Kasumi-1 (cell line): ENCODE measurements at regions not wholly inside any gene's neighbourhood (a gene's known extent, or its start where the extent isn't known, plus 50 kb on each side); places are given as distances from the start of the nearest gene placed in this dataset.
A peak's percentile ranks its signal among the peaks of the same experiment; 100 is the strongest.
"Not testable (repeated sequence)": the region's sequence is repeated elsewhere in the genome, so short reads cannot be mapped to it uniquely, and the experiment has no call there.

Experiments used
- DNase-seq, 2 experiments: peaks; one replicate each; lab custom pipeline; 2025; lab: John Stamatoyannopoulos, UW

DNA sequence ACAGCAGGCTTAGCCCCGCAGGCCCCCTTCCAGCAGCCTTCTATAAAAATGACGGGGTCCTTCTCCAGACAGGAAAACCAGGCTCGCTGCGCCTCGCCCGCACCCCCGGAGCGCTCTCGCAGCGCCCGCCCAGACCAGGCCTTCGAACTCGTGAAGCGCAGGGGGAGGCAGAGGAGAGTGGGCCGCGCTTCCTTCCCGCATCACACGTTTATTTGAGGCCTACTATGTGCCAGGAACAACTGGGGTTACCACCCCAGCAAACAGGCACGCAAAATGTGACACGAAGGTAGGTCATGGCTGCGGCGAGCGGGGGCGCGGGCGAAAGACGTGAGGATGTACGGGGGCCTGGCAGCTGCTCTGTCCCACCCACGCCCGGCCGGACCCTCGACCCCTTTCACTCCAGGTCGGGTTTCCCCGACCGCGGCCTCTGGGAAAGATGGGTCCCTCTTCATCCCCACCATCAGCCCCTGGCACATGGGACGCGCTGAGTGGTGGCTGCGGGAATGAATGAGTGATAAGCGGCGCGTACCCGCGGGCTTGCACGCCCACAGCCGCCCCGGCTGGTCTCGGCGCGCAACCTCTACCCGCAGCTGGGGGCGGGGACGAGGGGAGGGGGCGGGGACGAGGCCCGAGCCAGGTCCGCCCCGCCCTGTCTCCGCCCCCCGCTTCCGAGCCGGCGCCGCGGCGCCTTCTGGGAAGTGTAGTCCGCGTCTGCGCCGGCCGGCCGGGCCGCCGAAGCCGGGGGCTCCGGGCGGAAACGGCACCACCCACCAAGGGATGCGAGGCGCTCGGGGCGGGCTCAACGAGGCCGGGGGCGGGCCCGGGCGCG lies 59.1 kb downstream of the ZNF467 start:
- DNase-seq, result peak; percentile 61 to 82

DNA sequence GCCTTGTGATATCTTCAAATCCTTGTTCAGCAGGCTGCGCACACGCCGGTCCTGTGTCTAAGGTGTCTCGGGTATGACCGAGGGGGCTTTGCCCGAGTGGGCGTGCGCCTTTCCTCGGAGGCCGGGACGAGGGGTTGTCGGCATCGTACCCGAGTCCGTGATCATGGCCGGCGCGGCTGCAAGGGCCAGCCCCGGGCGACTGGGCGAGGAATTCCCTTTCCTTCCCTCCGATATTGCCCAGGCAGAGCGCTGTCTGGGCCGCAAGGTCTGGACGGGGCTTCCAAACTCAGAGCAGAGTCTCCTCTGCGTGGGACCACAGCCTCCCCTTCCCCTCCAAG lies 59.7 kb downstream of the ZNF467 start:
- DNase-seq, result no peak

DNA sequence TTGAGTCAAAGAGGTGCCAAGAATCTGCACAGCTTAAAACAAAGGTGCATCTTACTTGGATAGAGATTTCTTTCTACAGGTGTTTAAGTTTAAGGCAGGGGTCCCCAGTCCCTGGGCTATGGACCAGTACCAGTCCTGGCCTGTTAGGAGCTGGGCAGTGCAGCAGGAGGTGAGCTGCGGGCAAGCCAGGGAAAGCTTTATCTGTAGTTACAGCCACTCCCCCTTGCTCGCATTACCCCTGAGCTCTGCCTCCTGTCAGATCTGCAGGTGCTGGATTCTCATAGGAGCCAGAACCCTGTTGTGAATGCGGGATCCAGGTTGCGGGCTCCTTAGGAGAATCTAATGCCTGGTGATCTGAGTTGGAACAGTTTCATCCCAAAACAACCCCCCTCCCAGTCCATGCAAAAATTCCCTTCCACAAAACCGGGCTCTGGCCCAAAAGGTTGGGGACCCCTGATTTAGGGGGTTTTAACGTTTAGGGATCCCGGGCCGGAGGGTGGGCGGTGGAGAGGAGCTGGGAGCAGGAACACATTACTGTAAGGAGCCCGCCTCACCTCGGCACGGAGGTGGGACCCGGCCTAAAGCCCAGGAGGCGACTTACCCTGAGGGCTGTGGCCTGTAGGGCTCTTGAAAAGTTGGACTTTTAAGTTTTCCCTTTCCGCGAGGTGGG lies 60.2 kb downstream of the ZNF467 start:
- no peak for DNase-seq

DNA sequence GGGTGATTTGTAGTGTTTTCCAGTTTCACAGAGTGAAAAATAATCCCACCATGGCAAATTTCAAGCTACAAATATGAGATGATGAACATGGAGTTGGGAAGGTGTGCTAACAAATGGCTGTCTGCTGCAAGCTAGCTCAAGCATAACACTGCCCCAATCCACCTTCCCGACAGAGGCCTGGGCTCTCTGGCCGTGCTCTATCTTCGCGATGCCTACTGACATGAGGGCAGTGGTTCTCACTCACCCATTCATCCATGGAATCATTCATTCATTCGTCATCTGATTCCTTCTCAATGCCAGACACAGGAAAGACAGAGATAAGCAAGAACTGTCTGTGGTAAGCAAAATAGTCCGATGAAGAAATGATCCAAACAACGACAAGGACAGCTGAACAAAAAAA lies 65.4 kb downstream of the ZNF467 start:
- DNase-seq, result no peak

GRCh38 chr7:149707448-149707886 lies 65.9 kb downstream of the ZNF467 start:
- DNase-seq, result peak; percentile 43 to 58

GRCh38 chr7:149706398-149706797 lies 67.0 kb downstream of the ZNF467 start:
- DNase-seq, result no peak

DNA sequence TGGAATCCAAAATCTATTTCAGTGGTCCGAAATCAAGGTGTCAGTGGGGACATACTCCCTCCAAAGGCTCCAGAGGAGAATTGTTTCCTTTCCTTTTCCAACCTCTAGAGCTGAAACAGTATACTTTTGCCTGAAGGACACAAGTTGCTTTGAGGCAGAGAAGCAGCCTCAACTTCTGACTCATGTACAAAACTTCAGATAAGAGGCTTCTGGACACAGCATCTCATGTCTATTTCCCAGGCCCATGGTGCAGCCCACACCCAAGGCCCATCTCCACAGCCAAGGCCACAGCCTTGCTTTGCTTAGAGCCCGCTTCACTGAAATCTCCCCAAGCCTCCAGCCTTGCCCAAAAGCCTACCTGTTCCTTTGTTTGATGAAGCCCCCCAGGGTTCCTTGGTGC lies 68.9 kb downstream of the ZNF467 start:
- no peak for DNase-seq

DNA sequence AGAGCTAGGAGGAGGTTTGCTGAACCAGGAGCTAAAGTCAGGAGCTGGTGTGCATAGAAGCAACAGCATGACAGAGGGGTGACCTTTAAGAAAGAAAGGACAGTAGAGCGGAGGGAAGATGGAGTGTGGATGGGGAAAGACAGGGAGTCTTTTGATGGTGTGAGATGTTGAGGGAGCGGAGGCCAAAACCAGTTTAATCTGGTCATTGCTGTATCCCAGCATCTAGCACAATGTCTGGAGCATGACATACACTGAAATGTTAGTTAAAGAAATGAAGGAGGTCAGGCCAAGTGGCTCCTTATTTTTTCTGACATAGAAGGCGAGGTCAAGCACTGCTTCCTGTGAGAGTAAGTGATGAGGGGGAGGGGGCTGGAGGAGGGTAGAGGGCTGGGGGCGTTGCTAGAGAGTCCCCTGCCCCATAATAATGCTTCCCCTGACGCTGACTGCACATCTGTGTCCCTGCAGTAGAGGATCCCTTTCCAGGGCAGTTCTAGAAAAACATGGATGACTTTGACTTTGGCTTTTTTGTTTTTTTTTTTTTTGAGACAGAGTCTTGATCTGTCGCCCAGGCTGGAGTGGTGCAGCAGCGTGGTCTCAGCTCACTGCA lies 70.2 kb downstream of the ZNF467 start:
- DNase-seq, result no peak

DNA sequence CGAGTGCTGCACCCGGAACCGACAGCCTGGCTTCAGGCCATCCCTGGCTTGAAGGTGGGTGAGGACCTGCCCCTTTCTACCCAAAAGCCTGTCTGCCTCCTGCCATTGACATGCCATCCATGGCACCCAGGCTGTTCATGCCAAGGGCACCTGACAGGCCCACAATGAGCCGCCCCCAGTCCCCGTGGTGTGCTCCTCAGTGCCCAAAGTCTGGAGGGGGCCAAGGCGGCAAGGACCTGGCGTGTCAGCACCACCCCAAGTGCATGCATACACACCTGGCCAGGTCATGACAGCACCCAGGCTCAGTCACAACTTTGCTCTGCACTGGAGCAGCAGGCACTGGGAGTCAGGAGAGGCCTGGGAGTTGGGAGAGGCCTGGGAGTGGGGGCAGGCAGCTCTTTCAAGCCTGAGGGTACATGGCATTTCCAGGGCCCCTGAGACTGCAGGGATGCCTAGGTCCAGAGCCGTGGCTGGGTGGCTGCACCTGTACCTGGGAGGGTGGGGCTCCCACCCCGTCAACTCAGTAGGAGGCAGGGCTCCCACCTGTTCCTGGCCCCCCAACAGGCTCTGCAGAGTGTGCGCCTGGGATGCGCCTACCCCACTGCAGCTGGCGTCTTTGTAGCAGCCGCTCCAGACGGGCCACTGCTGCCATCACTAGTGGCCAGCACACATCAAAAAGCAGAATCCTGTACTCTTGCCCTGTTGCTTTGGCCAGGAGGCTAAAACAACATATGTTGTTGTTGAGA lies 71.7 kb downstream of the ZNF467 start:
- no peak for DNase-seq

DNA sequence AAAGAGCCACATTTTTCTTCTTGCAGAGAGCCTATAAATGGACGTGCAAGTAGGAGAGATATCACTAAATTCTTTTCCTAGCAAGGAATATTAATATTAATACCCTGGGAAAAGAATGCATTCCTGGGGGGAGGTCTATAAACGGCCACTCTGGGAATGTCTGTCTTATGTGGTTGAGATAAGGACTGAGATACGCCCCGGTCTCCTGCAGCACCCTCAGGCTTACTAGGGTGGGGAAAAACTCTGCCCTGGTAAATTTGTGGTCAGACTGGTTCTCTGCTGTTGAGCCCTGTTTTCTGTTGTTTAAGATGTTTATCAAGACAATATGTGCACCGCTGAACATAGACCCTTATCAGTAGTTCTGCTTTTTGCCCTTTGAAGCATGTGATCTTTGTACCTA lies 75.6 kb downstream of the ZNF467 start:
- DNase-seq, result not testable (repeated sequence)

DNA sequence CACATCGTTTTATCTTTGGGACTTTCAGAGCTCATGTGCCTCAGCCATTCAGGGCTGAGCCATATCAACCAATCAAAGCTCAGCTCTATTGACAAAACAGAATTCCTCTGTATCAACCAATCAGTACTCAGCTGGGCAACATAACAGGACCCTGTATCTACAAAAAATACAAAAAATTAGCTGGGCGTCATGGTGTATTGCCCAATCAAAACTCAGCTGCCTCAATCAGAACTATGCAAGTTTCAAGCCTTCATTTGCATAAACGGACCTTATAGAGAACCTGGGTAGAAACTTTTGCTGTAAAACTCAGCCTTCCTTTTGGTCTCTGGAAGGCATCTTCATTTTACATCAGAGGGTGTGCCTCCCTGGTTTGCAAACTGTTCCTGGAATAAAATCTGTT lies 77.1 kb downstream of the ZNF467 start:
- DNase-seq, result no peak

DNA sequence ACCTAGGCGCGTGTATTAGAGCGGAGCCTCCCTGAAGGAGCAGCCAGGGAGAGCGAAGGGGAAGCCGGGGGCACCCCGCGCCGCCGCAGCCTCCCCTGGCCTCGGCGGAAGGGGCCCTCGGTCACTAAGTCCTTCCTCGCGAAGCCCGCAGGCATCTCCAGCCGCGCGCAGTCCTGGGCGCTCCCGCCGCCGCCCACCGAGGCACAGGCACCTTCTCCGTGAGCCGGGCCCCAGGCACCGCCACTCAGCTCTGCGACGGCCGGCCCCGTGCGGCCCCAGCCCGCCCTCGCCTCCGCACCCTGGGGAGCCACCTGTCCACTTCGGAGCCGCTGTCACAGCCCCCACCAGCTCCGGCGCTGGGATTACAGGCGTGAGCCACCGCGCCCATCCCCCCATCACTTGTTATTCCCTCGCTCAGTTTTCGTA lies 80.8 kb downstream of the ZNF467 start:
- no peak for DNase-seq

DNA sequence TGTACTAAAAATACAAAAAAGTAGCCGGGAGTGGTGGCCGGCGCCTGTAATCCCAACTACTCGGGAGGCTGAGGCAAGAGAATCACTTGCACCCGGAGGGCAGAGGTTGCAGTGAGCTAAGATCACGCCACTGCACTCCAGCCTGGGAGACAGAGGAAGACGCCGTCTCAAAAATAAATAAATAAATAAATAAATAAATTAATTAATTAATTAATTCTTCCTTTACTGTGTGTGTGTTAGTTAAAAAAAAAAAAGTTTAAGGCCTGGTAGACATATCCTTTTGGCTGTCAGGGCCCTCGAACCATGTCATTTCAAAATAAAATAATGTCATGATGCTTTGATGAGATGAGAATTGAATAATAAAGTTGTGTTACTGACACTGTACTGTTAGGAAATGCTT lies 81.3 kb downstream of the ZNF467 start:
- no peak for DNase-seq

- DNase-seq, result no peak
Measured at GRCh38 chr7:149690688-149691446, 82.5 kb downstream of the ZNF467 start.

- DNase-seq, result no peak
Measured at GRCh38 chr7:149689291-149689721, 84.1 kb downstream of the ZNF467 start.

- DNase-seq, result no peak
Measured at GRCh38 chr7:149688836-149689235, 84.6 kb downstream of the ZNF467 start.

DNA sequence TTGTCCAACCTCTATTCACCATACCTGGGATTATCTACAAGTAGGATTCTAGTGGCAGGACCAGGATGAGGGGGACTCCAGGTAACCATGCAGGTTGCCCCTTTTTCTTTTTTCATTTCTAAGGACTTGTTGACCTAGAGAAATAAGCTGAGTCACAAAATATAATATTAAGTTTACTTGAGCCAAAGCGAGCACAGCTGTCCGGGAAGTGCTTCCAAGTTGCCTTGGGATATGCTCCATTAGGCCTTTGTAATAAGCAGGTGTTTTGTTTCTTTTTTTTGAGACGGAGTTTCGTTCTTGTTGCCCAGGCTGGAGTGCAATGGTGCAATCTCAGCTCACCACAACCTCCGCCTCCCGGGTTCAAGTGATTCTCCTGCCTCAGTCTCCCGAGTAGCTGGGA lies 85.6 kb downstream of the ZNF467 start:
- not testable (repeated sequence) for DNase-seq

DNA sequence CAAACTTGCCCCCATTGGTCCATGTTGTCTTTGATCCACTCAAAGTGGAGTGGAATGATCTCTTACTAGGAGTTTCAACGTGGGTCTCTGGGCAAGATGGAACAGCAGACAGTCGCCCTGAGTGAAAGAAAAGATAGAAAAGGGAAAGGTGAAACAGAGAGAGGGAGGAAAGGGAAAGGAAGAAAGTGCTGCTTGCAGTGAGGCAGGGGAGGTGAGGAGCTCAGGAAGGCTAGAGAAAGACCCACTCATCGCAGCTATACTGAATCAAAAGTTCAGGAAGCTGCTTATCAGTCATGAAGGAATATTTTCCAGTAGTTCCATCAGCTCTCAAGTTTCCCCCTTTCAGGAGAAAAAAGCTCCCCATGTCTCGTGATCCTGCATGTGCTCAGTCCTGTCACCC lies 86.9 kb downstream of the ZNF467 start:
- DNase-seq, result no peak

GRCh38 chr7:149686011-149686410 lies 87.4 kb downstream of the ZNF467 start:
- peak in 1 of 2 experiments; percentile 16 for DNase-seq

GRCh38 chr7:149685455-149685854 lies 87.9 kb downstream of the ZNF467 start:
- DNase-seq, result no peak

- no peak for DNase-seq
Measured at GRCh38 chr7:149683898-149684297, 89.5 kb downstream of the ZNF467 start.

GRCh38 chr7:149683181-149683580 lies 90.2 kb downstream of the ZNF467 start:
- DNase-seq, result no peak
